Hepatocyte (in vitro differentiated cells): ENCODE measurements at regions not wholly inside any gene's neighbourhood (a gene's known extent, or its start where the extent isn't known, plus 50 kb on each side); places are given as distances from the start of the nearest gene placed in this dataset.

Experiments
- CTCF ChIP-seq: fragments of 200-600 bp; sonication (generic); IDR thresholded peaks from 2 replicates; pipeline ENCODE4 v1.5.1; 2016; ENCODE audit warnings: antibody characterized with exemption, mild to moderate bottlenecking; ENCODE audit not compliant: poor library complexity
- EZH2 ChIP-seq: fragments of 200-600 bp; sonication (generic); IDR thresholded peaks from 2 replicates; pipeline ENCODE4 v1.6.1; 2016; ENCODE audit warnings: antibody characterized with exemption, mild to moderate bottlenecking, borderline replicate concordance

- no peak for TF ChIP-seq CTCF
- no peak for TF ChIP-seq EZH2
These were observed 1325.4 kb upstream of the ZEB2 start for GRCh38 chr2:145845207-145845894.
